Parathyroid adenoma (tissue), 2 donors: ENCODE measurements at regions not wholly inside any gene's neighbourhood (a gene's known extent, or its start where the extent isn't known, plus 50 kb on each side); places are given as distances from the start of the nearest gene placed in this dataset.

Experiments
- H2AFZ ChIP-seq: fragments of 300-600 bp; sonication (generic); one replicate; pipeline ENCODE4 v1.7.0; 2017; ENCODE audit warnings: antibody characterized with exemption, mild to moderate bottlenecking
- H3K27ac ChIP-seq: fragments of 300-600 bp; sonication (generic); one replicate; pipeline ENCODE4 v1.7.0; 2017
- H3K27me3 ChIP-seq: fragments of 300-600 bp; sonication (generic); one replicate; pipeline ENCODE4 v1.7.0; 2017; ENCODE audit warnings: low read length; ENCODE audit not compliant: control insufficient read depth, insufficient read depth
- H3K36me3 ChIP-seq: fragments of 300-600 bp; sonication (generic); one replicate; pipeline ENCODE4 v1.7.0; 2017; ENCODE audit warnings: low read length; ENCODE audit not compliant: control insufficient read depth, insufficient read depth
- H3K4me1 ChIP-seq: fragments of 300-600 bp; sonication (generic); one replicate; pipeline ENCODE4 v1.7.0; 2017; ENCODE audit warnings: control low read depth
- H3K4me2 ChIP-seq: fragments of 300-600 bp; sonication (generic); one replicate; pipeline ENCODE4 v1.7.0; 2017; ENCODE audit warnings: low read length
- H3K4me3 ChIP-seq: fragments of 300-600 bp; sonication (generic); one replicate; pipeline ENCODE4 v1.7.0; 2017; ENCODE audit warnings: low read depth, low read length
- H3K79me2 ChIP-seq: fragments of 300-600 bp; sonication (generic); one replicate; pipeline ENCODE4 v1.7.0; 2017; ENCODE audit warnings: control low read depth
- H3K9ac ChIP-seq: fragments of 300-600 bp; sonication (generic); one replicate; pipeline ENCODE4 v1.7.0; 2017; ENCODE audit warnings: mild to moderate bottlenecking
- H3K9me3 ChIP-seq: fragments of 300-600 bp; sonication (generic); one replicate; pipeline ENCODE4 v1.7.0; 2017; ENCODE audit warnings: low read length; ENCODE audit not compliant: control insufficient read depth
- CTCF ChIP-seq: fragments of 300-600 bp; sonication (generic); IDR thresholded peaks from one replicate; pipeline ENCODE4 v1.7.0; 2017; ENCODE audit warnings: antibody characterized with exemption, mild to moderate bottlenecking
- donor health status: primary hyperparathyroidism.

DNA sequence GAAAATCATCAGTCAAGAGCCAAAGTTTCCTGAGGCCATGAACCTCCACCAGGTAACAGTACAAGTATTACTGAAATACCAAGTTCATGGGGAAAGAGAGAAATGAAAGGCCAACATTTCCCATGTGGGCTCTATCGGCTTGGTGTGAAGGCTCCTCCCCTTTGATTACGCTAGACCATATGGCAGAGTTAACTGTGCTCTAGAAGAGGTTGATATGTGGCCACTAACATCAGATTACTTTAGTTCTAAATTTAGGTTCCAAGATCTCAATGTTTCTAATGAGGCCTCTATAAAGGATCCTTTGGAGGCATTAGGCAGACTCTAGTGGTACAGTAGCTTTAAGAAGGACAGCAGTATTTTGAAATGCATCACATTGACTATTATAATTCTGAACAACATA, 127.1 kb downstream of the SEMA6D start:
- TF ChIP-seq CTCF, result no peak
- Histone ChIP-seq H3K9ac (no peak overlapping the region), H3K79me2 (no peaks in the 10 kb centered on the region)

GRCh38 chr15:47846128-47846868, 129.0 kb downstream of the SEMA6D start:
- Histone ChIP-seq H3K79me2 (no peaks in the 10 kb centered on the region), H3K36me3 (no peaks in the 10 kb centered on the region), H3K27ac (no peak overlapping the region), H3K4me2 (no peak overlapping the region), H3K27me3 (no peaks in the 10 kb centered on the region), H3K4me3 (no peak overlapping the region), H3K9me3 (no peaks in the 10 kb centered on the region), H3K9ac (no peak overlapping the region), H3K4me1 (no peaks in the 10 kb centered on the region), H2AFZ (no peak overlapping the region)
- TF ChIP-seq CTCF, result no peak

More for the DNA sequence above, 127.1 kb downstream of the SEMA6D start:
- H2AFZ ChIP-seq, result no peak overlapping the region
- H3K36me3 ChIP-seq, result no peaks in the 10 kb centered on the region
- no peaks in the 10 kb centered on the region for H3K4me1 ChIP-seq
- no peaks in the 10 kb centered on the region for H3K9me3 ChIP-seq
- no peak overlapping the region for H3K27ac ChIP-seq
- no peak overlapping the region for H3K4me2 ChIP-seq
- no peak overlapping the region for H3K4me3 ChIP-seq
- no peaks in the 10 kb centered on the region for H3K27me3 ChIP-seq

GRCh38 chr15:47846876-47847275, 129.6 kb downstream of the SEMA6D start:
- Histone ChIP-seq H3K79me2 (no peaks in the 10 kb centered on the region), H2AFZ (no peak overlapping the region), H3K4me1 (no peaks in the 10 kb centered on the region), H3K27me3 (no peaks in the 10 kb centered on the region), H3K9me3 (no peaks in the 10 kb centered on the region), H3K4me3 (no peak overlapping the region), H3K9ac (no peak overlapping the region), H3K4me2 (no peak overlapping the region), H3K36me3 (no peaks in the 10 kb centered on the region), H3K27ac (no peak overlapping the region)
- no peak for TF ChIP-seq CTCF

DNA sequence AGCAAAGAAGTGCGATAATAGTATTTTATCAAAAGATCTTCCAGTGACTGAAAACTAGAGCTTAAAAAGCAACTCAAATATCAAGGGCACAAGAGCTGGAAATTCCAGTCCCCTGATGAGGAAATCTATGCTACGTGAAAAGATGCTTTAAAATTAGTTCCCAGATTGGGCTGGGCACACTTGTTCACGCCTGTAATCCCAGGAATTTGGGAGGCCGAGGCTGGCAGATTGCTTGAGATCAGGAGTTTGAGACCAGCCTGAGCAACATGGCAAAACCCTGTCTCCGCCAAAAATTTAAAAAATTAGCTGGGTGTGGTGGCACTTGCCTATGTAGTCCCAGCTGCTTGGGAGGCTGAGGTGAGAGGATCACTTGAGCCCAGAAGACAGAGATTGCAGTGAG, 138.8 kb downstream of the SEMA6D start:
- no peak for TF ChIP-seq CTCF
- Histone ChIP-seq H3K4me1 (no peaks in the 10 kb centered on the region), H2AFZ (no peak overlapping the region), H3K36me3 (no peaks in the 10 kb centered on the region), H3K27ac (no peak overlapping the region), H3K4me2 (no peak overlapping the region), H3K79me2 (no peaks in the 10 kb centered on the region), H3K27me3 (no peaks in the 10 kb centered on the region), H3K9me3 (no peaks in the 10 kb centered on the region), H3K9ac (no peak overlapping the region), H3K4me3 (no peak overlapping the region)
